GM23338 (cell line): ENCODE measurements at regions not wholly inside any gene's neighbourhood (a gene's known extent, or its start where the extent isn't known, plus 50 kb on each side); places are given as distances from the start of the nearest gene placed in this dataset.

Source experiments
- ATAC-seq: fragments of 200-7000 bp; cut with Tn5 transposase; 3 replicates; pipeline ENCODE4 v1.9.1; 2020
- DNase-seq: peaks from one replicate; pipeline ENCODE4 v3.0.0-alpha.2; 2015; ENCODE audit warnings: low spot score
- H2AFZ ChIP-seq: fragments of 200-600 bp; sonication (generic); 2 replicates; pipeline ENCODE4 v1.8.0; 2016; ENCODE audit warnings: antibody characterized with exemption, mild to moderate bottlenecking, moderate library complexity
- H3F3A ChIP-seq: fragments of 200-600 bp; sonication (generic); replicated peaks from 2 replicates; pipeline ENCODE4 v1.8.0; 2017; ENCODE audit warnings: antibody characterized with exemption, mixed run types, low read depth
- H3K27ac ChIP-seq: fragments of 200-600 bp; sonication (generic); 2 replicates; pipeline ENCODE4 v1.6.1; 2016; ENCODE audit warnings: low read depth
- H3K27me3 ChIP-seq: fragments of 200-600 bp; sonication (generic); 2 replicates; pipeline ENCODE4 v1.8.0; 2016; ENCODE audit warnings: mild to moderate bottlenecking, mixed run types, moderate library complexity; ENCODE audit not compliant: insufficient read depth
- H3K36me3 ChIP-seq: fragments of 200-600 bp; sonication (generic); 2 replicates; pipeline ENCODE4 v1.8.0; 2016; ENCODE audit warnings: mild to moderate bottlenecking; ENCODE audit not compliant: insufficient read depth
- H3K4me1 ChIP-seq: fragments of 200-600 bp; sonication (generic); 2 replicates; pipeline ENCODE4 v1.8.0; 2016; ENCODE audit warnings: mild to moderate bottlenecking, moderate library complexity; ENCODE audit not compliant: insufficient read depth
- H3K4me2 ChIP-seq: fragments of 200-600 bp; sonication (generic); 2 replicates; pipeline ENCODE4 v1.7.1; 2017; ENCODE audit warnings: mixed run types
- H3K4me3 ChIP-seq: fragments of 200-600 bp; sonication (generic); 2 replicates; pipeline ENCODE4 v1.6.1; 2016; ENCODE audit warnings: mixed run types
- H3K79me2 ChIP-seq: fragments of 200-600 bp; sonication (generic); replicated peaks from 2 replicates; pipeline ENCODE4 v1.8.0; 2017; ENCODE audit warnings: mild to moderate bottlenecking; ENCODE audit not compliant: insufficient read depth
- H3K9me2 ChIP-seq: fragments of 200-600 bp; sonication (generic); 2 replicates; pipeline ENCODE4 v1.8.0; 2017; ENCODE audit not compliant: insufficient read depth
- H4K20me1 ChIP-seq: fragments of 200-600 bp; sonication (generic); replicated peaks from 2 replicates; pipeline ENCODE4 v1.8.0; 2017; ENCODE audit warnings: mild to moderate bottlenecking; ENCODE audit not compliant: insufficient read depth
- H3K27ac Mint-ChIP-seq: 2 replicates; pipeline ENCODE4 v1.8.0; 2020; ENCODE audit warnings: inconsistent platforms, mild to moderate bottlenecking, moderate library complexity, mixed read lengths
- H3K27me3 Mint-ChIP-seq: 3 replicates; pipeline ENCODE4 v1.8.0; 2022; ENCODE audit warnings: low read depth, mild to moderate bottlenecking, moderate library complexity, mixed read lengths, inconsistent platforms; ENCODE audit not compliant: insufficient read depth, poor library complexity
- H3K36me3 Mint-ChIP-seq: 3 replicates; pipeline ENCODE4 v1.8.0; 2021; ENCODE audit warnings: low read depth, mild to moderate bottlenecking, inconsistent platforms, moderate library complexity, mixed read lengths
- H3K4me1 Mint-ChIP-seq: 3 replicates; pipeline ENCODE4 v1.8.0; 2020; ENCODE audit warnings: mild to moderate bottlenecking, inconsistent platforms, mixed read lengths
- H3K4me3 Mint-ChIP-seq: 3 replicates; pipeline ENCODE4 v1.8.0; 2021; ENCODE audit warnings: moderate library complexity, mild to moderate bottlenecking, inconsistent platforms, mixed read lengths
- H3K9me3 Mint-ChIP-seq: 3 replicates; pipeline ENCODE4 v1.8.0; 2020; ENCODE audit warnings: moderate library complexity, mild to moderate bottlenecking, inconsistent platforms, mixed read lengths
- CREB1 ChIP-seq: fragments of 250-450 bp; sonication (Bioruptor Pico); IDR thresholded peaks from 2 replicates; pipeline ENCODE4 v1.5.0; 2020; ENCODE audit warnings: low read depth, mild to moderate bottlenecking, moderate library complexity
- CTCF ChIP-seq, 2 experiments: fragments of 200-600 bp in 1 of 2; sonication (generic) in 1 of 2; conservative IDR thresholded peaks; 2 replicates each; pipeline versions ENCODE4 v1.5.1 to v1.6.1; 2016 to 2017; ENCODE audit warnings: antibody characterized with exemption in 2 of 2, low read depth in 2 of 2, mild to moderate bottlenecking in 2 of 2, moderate library complexity in 1 of 2
- ETS1 ChIP-seq: IDR thresholded peaks from 2 replicates; pipeline ENCODE4 v1.6.1; 2016; ENCODE audit warnings: antibody characterized with exemption
- EZH2 ChIP-seq: fragments of 200-600 bp; sonication (generic); IDR thresholded peaks from one replicate; pipeline ENCODE4 v1.8.0; 2017; ENCODE audit warnings: antibody characterized with exemption, mild to moderate bottlenecking, low read depth; ENCODE audit not compliant: unreplicated experiment
- EZH2phosphoT487 ChIP-seq: fragments of 200-600 bp; sonication (generic); IDR thresholded peaks from one replicate; pipeline ENCODE4 v1.8.1; 2018; ENCODE audit warnings: antibody characterized with exemption; ENCODE audit not compliant: unreplicated experiment
- JUNB ChIP-seq: IDR thresholded peaks from one replicate; pipeline ENCODE4 v1.6.1; 2016; ENCODE audit warnings: antibody characterized with exemption; ENCODE audit not compliant: unreplicated experiment
- NANOG ChIP-seq: IDR thresholded peaks from 2 replicates; pipeline ENCODE4 v1.6.1; 2016; ENCODE audit warnings: antibody characterized with exemption, borderline replicate concordance
- POLR2AphosphoS5 ChIP-seq: IDR thresholded peaks from 2 replicates; pipeline ENCODE4 v1.6.1; 2016; ENCODE audit warnings: antibody characterized with exemption, low read depth
- REST ChIP-seq: IDR thresholded peaks from one replicate; pipeline ENCODE4 v1.6.1; 2018; ENCODE audit warnings: antibody characterized with exemption; ENCODE audit not compliant: unreplicated experiment
- STAT1 ChIP-seq: IDR thresholded peaks from one replicate; pipeline ENCODE4 v1.6.1; 2016; ENCODE audit warnings: antibody characterized with exemption; ENCODE audit not compliant: unreplicated experiment
- ZNF114 ChIP-seq: fragments of 250-450 bp; sonication (Bioruptor Pico); IDR thresholded peaks from 2 replicates; pipeline ENCODE4 v1.5.0; 2020; ENCODE audit warnings: mild to moderate bottlenecking, moderate library complexity
- ZNF331 ChIP-seq: fragments of 250-450 bp; sonication (Bioruptor Pico); IDR thresholded peaks from 2 replicates; pipeline ENCODE4 v1.5.0; 2020; ENCODE audit warnings: low read depth, mild to moderate bottlenecking, moderate library complexity
- TF ChIP-seq, protein P1 (sequence below): fragments of 250-450 bp; sonication (Bioruptor Pico); IDR thresholded peaks from 2 replicates; pipeline ENCODE4 v1.5.0; 2020; ENCODE audit warnings: mild to moderate bottlenecking, moderate library complexity

- Mint-ChIP-seq H3K4me3 (no peak overlapping the region), H3K9me3 (no peaks in the 10 kb centered on the region), H3K27ac (no peak overlapping the region), H3K4me1 (peaks cover 6% of the 10 kb centered on the region), H3K36me3 (no peaks in the 10 kb centered on the region), H3K27me3 (no peaks in the 10 kb centered on the region)
- H3F3A ChIP-seq, result no peaks in the 10 kb centered on the region
- no peaks in the 10 kb centered on the region for H3K36me3 ChIP-seq
- no peaks in the 10 kb centered on the region for H3K9me2 ChIP-seq
- no peak overlapping the region for H3K4me3 ChIP-seq
- H2AFZ ChIP-seq, result no peak overlapping the region
- H3K27me3 ChIP-seq, result no peaks in the 10 kb centered on the region
- DNase-seq (no peak), ATAC-seq (no peak)
- H3K4me1 ChIP-seq, result no peaks in the 10 kb centered on the region
- TF ChIP-seq EZH2phosphoT487 (no peak), EZH2 (no peak), NANOG (no peak), REST (no peak), JUNB (no peak), STAT1 (no peak), CTCF (conservative IDR thresholded peaks at IDR 0.05; ENCODE audit: low read depth in 2 of 2) (no peak), ZNF331 (CRISPR knock-in tag) (no peak), ETS1 (no peak), POLR2AphosphoS5 (no peak), CREB1 (CRISPR knock-in tag) (no peak), ZNF114 (no peak)
- TF ChIP-seq, protein P1, sequence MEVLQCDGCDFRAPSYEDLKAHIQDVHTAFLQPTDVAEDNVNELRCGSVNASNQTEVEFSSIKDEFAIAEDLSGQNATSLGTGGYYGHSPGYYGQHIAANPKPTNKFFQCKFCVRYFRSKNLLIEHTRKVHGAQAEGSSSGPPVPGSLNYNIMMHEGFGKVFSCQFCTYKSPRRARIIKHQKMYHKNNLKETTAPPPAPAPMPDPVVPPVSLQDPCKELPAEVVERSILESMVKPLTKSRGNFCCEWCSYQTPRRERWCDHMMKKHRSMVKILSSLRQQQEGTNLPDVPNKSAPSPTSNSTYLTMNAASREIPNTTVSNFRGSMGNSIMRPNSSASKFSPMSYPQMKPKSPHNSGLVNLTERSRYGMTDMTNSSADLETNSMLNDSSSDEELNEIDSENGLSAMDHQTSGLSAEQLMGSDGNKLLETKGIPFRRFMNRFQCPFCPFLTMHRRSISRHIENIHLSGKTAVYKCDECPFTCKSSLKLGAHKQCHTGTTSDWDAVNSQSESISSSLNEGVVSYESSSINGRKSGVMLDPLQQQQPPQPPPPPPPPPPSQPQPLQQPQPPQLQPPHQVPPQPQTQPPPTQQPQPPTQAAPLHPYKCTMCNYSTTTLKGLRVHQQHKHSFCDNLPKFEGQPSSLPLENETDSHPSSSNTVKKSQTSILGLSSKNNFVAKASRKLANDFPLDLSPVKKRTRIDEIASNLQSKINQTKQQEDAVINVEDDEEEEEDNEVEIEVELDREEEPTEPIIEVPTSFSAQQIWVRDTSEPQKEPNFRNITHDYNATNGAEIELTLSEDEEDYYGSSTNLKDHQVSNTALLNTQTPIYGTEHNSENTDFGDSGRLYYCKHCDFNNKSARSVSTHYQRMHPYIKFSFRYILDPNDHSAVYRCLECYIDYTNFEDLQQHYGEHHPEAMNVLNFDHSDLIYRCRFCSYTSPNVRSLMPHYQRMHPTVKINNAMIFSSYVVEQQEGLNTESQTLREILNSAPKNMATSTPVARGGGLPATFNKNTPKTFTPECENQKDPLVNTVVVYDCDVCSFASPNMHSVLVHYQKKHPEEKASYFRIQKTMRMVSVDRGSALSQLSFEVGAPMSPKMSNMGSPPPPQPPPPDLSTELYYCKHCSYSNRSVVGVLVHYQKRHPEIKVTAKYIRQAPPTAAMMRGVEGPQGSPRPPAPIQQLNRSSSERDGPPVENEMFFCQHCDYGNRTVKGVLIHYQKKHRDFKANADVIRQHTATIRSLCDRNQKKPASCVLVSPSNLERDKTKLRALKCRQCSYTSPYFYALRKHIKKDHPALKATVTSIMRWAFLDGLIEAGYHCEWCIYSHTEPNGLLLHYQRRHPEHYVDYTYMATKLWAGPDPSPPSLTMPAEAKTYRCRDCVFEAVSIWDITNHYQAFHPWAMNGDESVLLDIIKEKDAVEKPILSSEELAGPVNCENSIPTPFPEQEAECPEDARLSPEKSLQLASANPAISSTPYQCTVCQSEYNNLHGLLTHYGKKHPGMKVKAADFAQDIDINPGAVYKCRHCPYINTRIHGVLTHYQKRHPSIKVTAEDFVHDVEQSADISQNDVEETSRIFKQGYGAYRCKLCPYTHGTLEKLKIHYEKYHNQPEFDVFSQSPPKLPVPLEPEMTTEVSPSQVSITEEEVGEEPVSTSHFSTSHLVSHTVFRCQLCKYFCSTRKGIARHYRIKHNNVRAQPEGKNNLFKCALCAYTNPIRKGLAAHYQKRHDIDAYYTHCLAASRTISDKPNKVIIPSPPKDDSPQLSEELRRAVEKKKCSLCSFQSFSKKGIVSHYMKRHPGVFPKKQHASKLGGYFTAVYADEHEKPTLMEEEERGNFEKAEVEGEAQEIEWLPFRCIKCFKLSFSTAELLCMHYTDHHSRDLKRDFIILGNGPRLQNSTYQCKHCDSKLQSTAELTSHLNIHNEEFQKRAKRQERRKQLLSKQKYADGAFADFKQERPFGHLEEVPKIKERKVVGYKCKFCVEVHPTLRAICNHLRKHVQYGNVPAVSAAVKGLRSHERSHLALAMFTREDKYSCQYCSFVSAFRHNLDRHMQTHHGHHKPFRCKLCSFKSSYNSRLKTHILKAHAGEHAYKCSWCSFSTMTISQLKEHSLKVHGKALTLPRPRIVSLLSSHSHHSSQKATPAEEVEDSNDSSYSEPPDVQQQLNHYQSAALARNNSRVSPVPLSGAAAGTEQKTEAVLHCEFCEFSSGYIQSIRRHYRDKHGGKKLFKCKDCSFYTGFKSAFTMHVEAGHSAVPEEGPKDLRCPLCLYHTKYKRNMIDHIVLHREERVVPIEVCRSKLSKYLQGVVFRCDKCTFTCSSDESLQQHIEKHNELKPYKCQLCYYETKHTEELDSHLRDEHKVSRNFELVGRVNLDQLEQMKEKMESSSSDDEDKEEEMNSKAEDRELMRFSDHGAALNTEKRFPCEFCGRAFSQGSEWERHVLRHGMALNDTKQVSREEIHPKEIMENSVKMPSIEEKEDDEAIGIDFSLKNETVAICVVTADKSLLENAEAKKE (CRISPR knock-in tag), result no peak
- no peaks in the 10 kb centered on the region for H3K79me2 ChIP-seq
- no peaks in the 10 kb centered on the region for H4K20me1 ChIP-seq
- no peak overlapping the region for H3K27ac ChIP-seq
- no peak overlapping the region for H3K4me2 ChIP-seq
Observed at GRCh38 chr9:7597716-7598115, 201.9 kb downstream of the DMAC1 start.
